ENCODE measurements at regions not wholly inside any gene's neighbourhood (a gene's known extent, or its start where the extent isn't known, plus 50 kb on each side); places are given as distances from the start of the nearest gene placed in this dataset.

- TF ChIP-seq, protein P1, sequence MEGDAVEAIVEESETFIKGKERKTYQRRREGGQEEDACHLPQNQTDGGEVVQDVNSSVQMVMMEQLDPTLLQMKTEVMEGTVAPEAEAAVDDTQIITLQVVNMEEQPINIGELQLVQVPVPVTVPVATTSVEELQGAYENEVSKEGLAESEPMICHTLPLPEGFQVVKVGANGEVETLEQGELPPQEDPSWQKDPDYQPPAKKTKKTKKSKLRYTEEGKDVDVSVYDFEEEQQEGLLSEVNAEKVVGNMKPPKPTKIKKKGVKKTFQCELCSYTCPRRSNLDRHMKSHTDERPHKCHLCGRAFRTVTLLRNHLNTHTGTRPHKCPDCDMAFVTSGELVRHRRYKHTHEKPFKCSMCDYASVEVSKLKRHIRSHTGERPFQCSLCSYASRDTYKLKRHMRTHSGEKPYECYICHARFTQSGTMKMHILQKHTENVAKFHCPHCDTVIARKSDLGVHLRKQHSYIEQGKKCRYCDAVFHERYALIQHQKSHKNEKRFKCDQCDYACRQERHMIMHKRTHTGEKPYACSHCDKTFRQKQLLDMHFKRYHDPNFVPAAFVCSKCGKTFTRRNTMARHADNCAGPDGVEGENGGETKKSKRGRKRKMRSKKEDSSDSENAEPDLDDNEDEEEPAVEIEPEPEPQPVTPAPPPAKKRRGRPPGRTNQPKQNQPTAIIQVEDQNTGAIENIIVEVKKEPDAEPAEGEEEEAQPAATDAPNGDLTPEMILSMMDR (conservative IDR thresholded peaks at IDR 0.05): no peak
- no peak for TF ChIP-seq ZFX (IDR thresholded peaks at IDR 0.05)
Observed at GRCh38 chr6:79861023-79861422, 86.3 kb downstream of the ELOVL4 start.
